Neural progenitor cell (in vitro differentiated cells): ENCODE measurements at regions not wholly inside any gene's neighbourhood (a gene's known extent, or its start where the extent isn't known, plus 50 kb on each side); places are given as distances from the start of the nearest gene placed in this dataset.

Source experiments
- DNase-seq: peaks from one replicate; pipeline ENCODE4 v3.0.0-alpha.2; 2016; ENCODE audit warnings: low spot score
- H2AFZ ChIP-seq: fragments of 200-600 bp; sonication (generic); replicated peaks from 2 replicates; pipeline ENCODE4 v1.6.1; 2016; ENCODE audit warnings: antibody characterized with exemption
- H3F3A ChIP-seq: fragments of 200-600 bp; sonication (generic); 2 replicates; pipeline ENCODE4 v1.6.1; 2016; ENCODE audit warnings: antibody characterized with exemption, low read depth
- H3K27ac ChIP-seq: fragments of 200-600 bp; sonication (generic); 2 replicates; pipeline ENCODE4 v1.5.1; 2016; ENCODE audit warnings: mild to moderate bottlenecking
- H3K27me3 ChIP-seq: fragments of 200-600 bp; sonication (generic); 2 replicates; pipeline ENCODE4 v1.6.1; 2016; ENCODE audit warnings: mild to moderate bottlenecking, moderate library complexity
- H3K36me3 ChIP-seq: fragments of 200-600 bp; sonication (generic); 2 replicates; pipeline ENCODE4 v1.5.1; 2016
- H3K4me1 ChIP-seq: fragments of 200-600 bp; sonication (generic); 2 replicates; pipeline ENCODE4 v1.6.1; 2016; ENCODE audit warnings: mixed run types
- H3K4me2 ChIP-seq: fragments of 200-600 bp; sonication (generic); 2 replicates; pipeline ENCODE4 v1.6.1; 2016
- H3K4me3 ChIP-seq: fragments of 200-600 bp; sonication (generic); 2 replicates; pipeline ENCODE4 v1.5.1; 2016
- H3K79me2 ChIP-seq: fragments of 200-600 bp; sonication (generic); 2 replicates; pipeline ENCODE4 v1.6.1; 2016; ENCODE audit warnings: low read depth
- H3K9ac ChIP-seq: fragments of 200-600 bp; sonication (generic); 2 replicates; pipeline ENCODE4 v1.6.1; 2016
- H3K9me3 ChIP-seq: fragments of 200-600 bp; sonication (generic); 2 replicates; pipeline ENCODE4 v1.5.1; 2016; ENCODE audit warnings: low read depth
- H4K20me1 ChIP-seq: fragments of 200-600 bp; sonication (generic); 2 replicates; pipeline ENCODE4 v1.6.1; 2016; ENCODE audit warnings: low read depth
- H3K27ac Mint-ChIP-seq: 3 replicates; pipeline ENCODE4 v1.8.0; 2021; ENCODE audit warnings: mixed read lengths
- H3K27me3 Mint-ChIP-seq: 2 replicates; pipeline ENCODE4 v1.8.0; 2022; ENCODE audit warnings: low read depth, mild to moderate bottlenecking, inconsistent platforms, moderate library complexity, mixed read lengths; ENCODE audit not compliant: insufficient read depth
- H3K36me3 Mint-ChIP-seq: 3 replicates; pipeline ENCODE4 v1.8.0; 2021; ENCODE audit warnings: mixed read lengths
- H3K4me1 Mint-ChIP-seq: 3 replicates; pipeline ENCODE4 v1.8.0; 2021; ENCODE audit warnings: mixed read lengths
- H3K4me3 Mint-ChIP-seq: 3 replicates; pipeline ENCODE4 v1.8.0; 2021; ENCODE audit warnings: mild to moderate bottlenecking, moderate library complexity, mixed read lengths
- H3K9me3 Mint-ChIP-seq: 3 replicates; pipeline ENCODE4 v1.8.0; 2020; ENCODE audit warnings: mixed read lengths
- CTCF ChIP-seq: fragments of 200-600 bp; sonication (generic); IDR thresholded peaks from 2 replicates; pipeline ENCODE4 v1.5.1; 2017; ENCODE audit warnings: antibody characterized with exemption, mild to moderate bottlenecking
- EZH2 ChIP-seq: fragments of 200-600 bp; sonication (generic); IDR thresholded peaks from 2 replicates; pipeline ENCODE4 v1.6.1; 2017; ENCODE audit warnings: antibody characterized with exemption, mild to moderate bottlenecking, moderate library complexity
- EZH2phosphoT487 ChIP-seq: fragments of 200-600 bp; sonication (generic); IDR thresholded peaks from 2 replicates; pipeline ENCODE4 v1.6.1; 2017; ENCODE audit warnings: antibody characterized with exemption

GRCh38 chr22:49140911-49141665 is 686.6 kb downstream of the BRD1 start:
- Histone ChIP-seq H3K27me3 (no peaks in the 10 kb centered on the region), H3K4me1 (no peaks in the 10 kb centered on the region), H3K4me2 (no peak overlapping the region), H3K4me3 (no peak overlapping the region), H3F3A (no peaks in the 10 kb centered on the region), H3K79me2 (no peaks in the 10 kb centered on the region), H3K36me3 (no peaks in the 10 kb centered on the region), H3K9ac (no peak overlapping the region), H4K20me1 (no peaks in the 10 kb centered on the region), H2AFZ (no peak overlapping the region), H3K9me3 (no peaks in the 10 kb centered on the region), H3K27ac (no peak overlapping the region)
- no peak for TF ChIP-seq EZH2phosphoT487
- TF ChIP-seq EZH2: no peak
- TF ChIP-seq CTCF: no peak
- no peaks in the 10 kb centered on the region for H3K4me1 Mint-ChIP-seq
- H3K27ac Mint-ChIP-seq: no peak overlapping the region
- H3K36me3 Mint-ChIP-seq: no peaks in the 10 kb centered on the region
- H3K4me3 Mint-ChIP-seq: no peak overlapping the region
- peak; percentile 29 for DNase-seq
- peaks cover 6% of the 10 kb centered on the region for H3K27me3 Mint-ChIP-seq
- H3K9me3 Mint-ChIP-seq: peaks cover 2% of the 10 kb centered on the region

GRCh38 chr22:49139492-49140151 is 688.1 kb downstream of the BRD1 start:
- Histone ChIP-seq H3K27ac (no peak overlapping the region), H3K4me2 (no peak overlapping the region), H3K9me3 (no peaks in the 10 kb centered on the region), H3F3A (no peaks in the 10 kb centered on the region), H3K4me3 (no peak overlapping the region), H4K20me1 (no peaks in the 10 kb centered on the region), H3K4me1 (no peaks in the 10 kb centered on the region), H3K79me2 (no peaks in the 10 kb centered on the region), H3K27me3 (no peaks in the 10 kb centered on the region), H3K9ac (no peak overlapping the region), H2AFZ (no peak overlapping the region), H3K36me3 (no peaks in the 10 kb centered on the region)
- no peak for TF ChIP-seq EZH2phosphoT487
- TF ChIP-seq CTCF: no peak
- no peak for TF ChIP-seq EZH2
- no peak for DNase-seq
- no peak overlapping the region for H3K27ac Mint-ChIP-seq
- peaks cover 5% of the 10 kb centered on the region for H3K27me3 Mint-ChIP-seq
- H3K4me1 Mint-ChIP-seq: no peaks in the 10 kb centered on the region
- no peak overlapping the region for H3K4me3 Mint-ChIP-seq
- H3K36me3 Mint-ChIP-seq: no peaks in the 10 kb centered on the region
- no peaks in the 10 kb centered on the region for H3K9me3 Mint-ChIP-seq

- H3K9ac ChIP-seq: no peak overlapping the region
- no peaks in the 10 kb centered on the region for H3K9me3 ChIP-seq
- Mint-ChIP-seq H3K4me3 (no peak overlapping the region), H3K4me1 (peaks cover 4% of the 10 kb centered on the region), H3K9me3 (no peaks in the 10 kb centered on the region), H3K27ac (no peak overlapping the region), H3K36me3 (no peaks in the 10 kb centered on the region), H3K27me3 (peaks cover 5% of the 10 kb centered on the region)
- no peaks in the 10 kb centered on the region for H3K27me3 ChIP-seq
- H3K27ac ChIP-seq: no peak overlapping the region
- no peak overlapping the region for H3K4me3 ChIP-seq
- TF ChIP-seq EZH2 (no peak), EZH2phosphoT487 (no peak), CTCF (no peak)
- H3F3A ChIP-seq: no peaks in the 10 kb centered on the region
- no peaks in the 10 kb centered on the region for H3K79me2 ChIP-seq
- no peaks in the 10 kb centered on the region for H3K4me1 ChIP-seq
- H2AFZ ChIP-seq: no peak overlapping the region
- H4K20me1 ChIP-seq: no peaks in the 10 kb centered on the region
- H3K4me2 ChIP-seq: no peak overlapping the region
- DNase-seq: no peak
- H3K36me3 ChIP-seq: no peaks in the 10 kb centered on the region
These were observed 689.4 kb downstream of the BRD1 start for GRCh38 chr22:49138250-49138790.
